NCI-H2171 treated with DMSO at 0.1 percent for 48 hours (cell line): ENCODE measurements at regions not wholly inside any gene's neighbourhood (a gene's known extent, or its start where the extent isn't known, plus 50 kb on each side); places are given as distances from the start of the nearest gene placed in this dataset.
"Not testable (repeated sequence)": the region's sequence is repeated elsewhere in the genome, so short reads cannot be mapped to it uniquely, and the experiment has no call there.

Experiments
- DNase-seq: peaks from one replicate; lab custom pipeline; 2025; lab: John Stamatoyannopoulos, UW

- no peak for DNase-seq
Measured at GRCh38 chr10:64320448-64320847, 799.2 kb downstream of the REEP3 start.

GRCh38 chr10:64329510-64329909, 808.3 kb downstream of the REEP3 start:
- no peak for DNase-seq

GRCh38 chr10:64332551-64332950, 811.4 kb downstream of the REEP3 start:
- no peak for DNase-seq

GRCh38 chr10:64334084-64334483, 812.9 kb downstream of the REEP3 start:
- DNase-seq, result no peak

- DNase-seq, result no peak
Measured at GRCh38 chr10:64344211-64344610, 823.0 kb downstream of the REEP3 start.

GRCh38 chr10:64345856-64346255, 824.7 kb downstream of the REEP3 start:
- DNase-seq, result no peak

- no peak for DNase-seq
Measured at GRCh38 chr10:64346389-64346788, 825.2 kb downstream of the REEP3 start.

- no peak for DNase-seq
Measured at GRCh38 chr10:64350665-64351064, 829.5 kb downstream of the REEP3 start.

- no peak for DNase-seq
Measured at GRCh38 chr10:64358907-64359306, 837.7 kb downstream of the REEP3 start.

GRCh38 chr10:64360240-64360639, 839.0 kb downstream of the REEP3 start:
- not testable (repeated sequence) for DNase-seq

- no peak for DNase-seq
Measured at GRCh38 chr10:64363687-64364086, 842.5 kb downstream of the REEP3 start.

- no peak for DNase-seq
Measured at GRCh38 chr10:64365663-64366062, 844.5 kb downstream of the REEP3 start.

GRCh38 chr10:64368298-64368697, 847.1 kb downstream of the REEP3 start:
- no peak for DNase-seq

GRCh38 chr10:64369885-64370773, 848.9 kb downstream of the REEP3 start:
- DNase-seq, result no peak

- no peak for DNase-seq
Measured at GRCh38 chr10:64374346-64374745, 853.1 kb downstream of the REEP3 start.

- DNase-seq, result no peak
Measured at GRCh38 chr10:64376167-64376566, 855.0 kb downstream of the REEP3 start.

- DNase-seq, result no peak
Measured at GRCh38 chr10:64379898-64380297, 858.7 kb downstream of the REEP3 start.

- DNase-seq, result no peak
Measured at GRCh38 chr10:64385355-64385754, 864.2 kb downstream of the REEP3 start.

GRCh38 chr10:64394744-64395143, 873.5 kb downstream of the REEP3 start:
- DNase-seq, result no peak

GRCh38 chr10:64396105-64396708, 875.0 kb downstream of the REEP3 start:
- DNase-seq, result no peak

GRCh38 chr10:64397125-64397524, 875.9 kb downstream of the REEP3 start:
- DNase-seq, result no peak

GRCh38 chr10:64408391-64409183, 887.4 kb downstream of the REEP3 start:
- DNase-seq, result no peak

- DNase-seq, result no peak
Measured at GRCh38 chr10:64409349-64409748, 888.1 kb downstream of the REEP3 start.
